Stimulated activated CD8-positive, alpha-beta memory T cell treated with anti-CD3 and anti-CD28 coated beads, Interleukin-12 subunit alpha, Interleukin-12 subunit beta, amount 100 ng/mL, for 1 hour (primary cell): ENCODE measurements at regions not wholly inside any gene's neighbourhood (a gene's known extent, or its start where the extent isn't known, plus 50 kb on each side); places are given as distances from the start of the nearest gene placed in this dataset.
"Not testable (repeated sequence)": the region's sequence is repeated elsewhere in the genome, so short reads cannot be mapped to it uniquely, and the experiment has no call there.

ENCODE experiments used
- DNase-seq: peaks from one replicate; pipeline ENCODE4 v3.0.0-alpha.2; 2020; ENCODE audit warnings: low read depth

GRCh38 chr22:22056809-22057594 lies 74.4 kb upstream of the TOP3B start:
- DNase-seq, result not testable (repeated sequence)

- not testable (repeated sequence) for DNase-seq
These were observed 70.1 kb upstream of the TOP3B start for GRCh38 chr22:22052548-22053139.

DNA sequence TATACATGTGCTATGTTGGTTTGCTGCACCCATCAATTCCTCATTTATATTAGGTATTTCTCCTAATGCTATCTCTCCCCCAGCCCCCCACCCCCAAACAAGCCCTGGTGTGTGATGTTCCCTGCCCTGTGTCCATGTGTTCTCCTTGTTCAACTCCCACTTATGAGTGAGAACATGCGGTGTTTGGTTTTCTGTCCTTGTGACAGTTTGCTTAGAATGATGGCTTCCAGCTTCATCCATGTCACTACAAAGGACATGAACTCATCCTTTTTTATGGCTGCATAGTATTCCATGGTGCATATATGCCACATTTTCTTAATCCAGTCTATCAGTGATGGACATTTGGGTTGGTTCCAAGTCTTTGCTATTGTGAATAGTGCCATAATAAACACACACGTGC lies 68.4 kb upstream of the TOP3B start:
- DNase-seq, result not testable (repeated sequence)

DNA sequence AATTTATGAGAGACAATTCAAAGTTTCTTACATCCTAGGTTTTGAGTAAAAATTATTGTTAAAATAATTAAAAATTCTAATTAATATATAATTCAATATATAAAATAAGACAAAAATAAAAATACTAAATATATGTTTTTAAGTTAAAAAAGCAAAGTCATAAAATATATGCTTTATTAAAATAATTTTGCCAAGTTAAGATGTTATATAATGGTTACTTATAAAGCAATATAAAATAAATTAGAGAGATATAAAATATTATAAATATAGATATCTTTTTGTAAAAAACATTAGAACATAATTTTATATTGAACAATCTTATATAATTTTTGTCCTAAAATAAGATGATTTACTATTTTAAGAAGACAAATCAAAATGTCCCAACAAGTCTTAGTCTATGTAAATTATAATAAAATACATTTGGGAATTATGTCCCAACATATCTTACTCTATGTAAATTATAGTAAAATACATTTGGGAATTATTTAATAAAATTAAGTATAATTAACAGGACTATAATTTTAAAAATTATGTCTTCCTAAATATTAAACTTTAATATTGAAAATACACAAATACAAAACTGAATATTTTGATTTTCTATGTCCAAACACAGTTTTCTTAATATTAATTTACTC lies 67.7 kb upstream of the TOP3B start:
- no peak for DNase-seq

DNA sequence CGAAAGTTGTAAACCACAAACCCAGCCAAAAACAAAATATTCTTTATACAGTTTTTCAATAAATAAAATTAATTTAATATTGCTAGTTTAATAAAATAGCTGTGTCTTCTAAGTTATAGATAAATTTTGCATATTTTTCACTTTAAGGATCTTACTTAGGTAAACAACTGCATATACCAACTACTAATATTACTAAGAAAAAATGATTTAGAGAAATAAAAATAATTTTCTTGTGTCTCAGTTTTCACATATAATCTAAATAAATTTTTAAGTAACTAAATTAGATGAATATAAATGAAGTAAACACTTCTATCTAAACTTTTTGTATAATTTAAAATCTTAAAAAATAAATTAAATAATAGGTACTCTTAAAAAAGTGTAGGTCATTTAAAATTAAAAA lies 67.1 kb upstream of the TOP3B start:
- no peak for DNase-seq

DNA sequence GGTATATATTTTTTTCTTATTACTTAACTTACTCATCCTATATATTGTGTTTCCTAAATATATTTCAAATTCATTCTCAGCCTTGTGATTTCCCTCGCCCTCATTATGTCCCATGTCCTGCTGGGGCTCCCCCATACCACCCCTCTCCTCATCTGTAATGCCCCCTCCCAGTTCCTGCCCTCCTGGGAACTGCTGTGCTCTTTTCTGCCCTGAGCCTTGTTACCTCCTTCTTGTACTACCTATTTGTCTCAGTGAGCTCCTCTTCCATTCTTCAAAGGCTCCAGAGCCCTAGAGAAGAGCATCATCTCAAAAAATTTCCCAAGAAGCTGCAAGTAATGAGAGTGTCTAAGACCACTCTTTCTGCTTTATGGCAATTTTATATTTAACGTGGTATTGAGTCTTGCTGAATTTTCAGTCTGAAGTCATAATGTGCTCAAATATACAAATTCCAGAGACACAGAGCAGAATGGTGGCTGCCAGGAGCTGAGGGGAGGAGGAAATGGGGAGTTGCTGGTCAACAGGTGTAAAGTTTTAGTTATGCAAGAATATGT lies 66.5 kb upstream of the TOP3B start:
- DNase-seq, result no peak

DNA sequence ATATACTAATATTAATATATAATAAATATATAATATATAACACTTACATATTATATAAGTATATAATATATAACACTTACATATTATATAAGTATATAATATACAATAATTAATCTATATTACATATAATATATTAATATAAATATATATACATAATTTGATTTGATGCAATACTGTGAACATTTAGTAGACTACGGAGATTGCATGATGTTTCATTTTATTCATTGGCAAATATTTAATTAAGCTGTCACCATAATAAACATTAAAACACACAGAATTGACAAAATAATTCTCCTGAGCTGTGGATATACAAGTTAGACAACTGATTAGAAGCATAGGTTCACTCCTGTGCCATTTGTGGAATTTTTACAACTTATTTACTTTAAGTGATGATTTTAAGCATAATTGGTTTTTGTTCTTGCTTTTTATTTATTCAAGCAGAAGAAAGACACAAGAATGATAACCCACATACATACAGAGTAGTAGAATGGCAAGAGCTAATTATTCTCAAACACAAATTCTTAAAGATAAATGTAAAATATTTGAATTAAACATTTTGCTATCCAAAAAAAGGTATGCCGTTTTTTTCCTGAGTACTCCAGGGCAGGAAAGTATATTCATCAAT lies 65.8 kb upstream of the TOP3B start:
- no peak for DNase-seq

- DNase-seq, result no peak
These were observed 65.2 kb upstream of the TOP3B start for GRCh38 chr22:22047776-22048175.

GRCh38 chr22:22047266-22047665 lies 64.7 kb upstream of the TOP3B start:
- DNase-seq, result no peak

DNA sequence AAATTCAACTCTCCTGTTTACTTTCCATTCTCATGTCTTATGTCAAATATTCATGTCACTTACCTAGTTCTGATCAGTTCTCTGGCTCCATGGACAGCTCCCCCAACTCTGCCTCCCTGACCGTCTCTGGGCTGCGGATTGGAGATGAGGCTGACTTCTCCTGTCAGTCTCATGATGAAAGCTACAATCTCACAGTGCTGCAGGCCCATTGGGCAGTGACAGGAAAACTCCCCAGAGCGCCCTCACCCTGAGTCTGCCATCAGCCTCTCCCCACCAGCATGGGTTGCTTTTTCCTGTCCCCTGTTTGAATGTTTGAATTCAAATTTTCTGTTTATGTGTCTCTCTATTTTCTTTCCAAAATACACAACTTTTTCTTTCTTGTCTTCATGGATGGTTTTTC lies 63.8 kb upstream of the TOP3B start:
- DNase-seq, result no peak

DNA sequence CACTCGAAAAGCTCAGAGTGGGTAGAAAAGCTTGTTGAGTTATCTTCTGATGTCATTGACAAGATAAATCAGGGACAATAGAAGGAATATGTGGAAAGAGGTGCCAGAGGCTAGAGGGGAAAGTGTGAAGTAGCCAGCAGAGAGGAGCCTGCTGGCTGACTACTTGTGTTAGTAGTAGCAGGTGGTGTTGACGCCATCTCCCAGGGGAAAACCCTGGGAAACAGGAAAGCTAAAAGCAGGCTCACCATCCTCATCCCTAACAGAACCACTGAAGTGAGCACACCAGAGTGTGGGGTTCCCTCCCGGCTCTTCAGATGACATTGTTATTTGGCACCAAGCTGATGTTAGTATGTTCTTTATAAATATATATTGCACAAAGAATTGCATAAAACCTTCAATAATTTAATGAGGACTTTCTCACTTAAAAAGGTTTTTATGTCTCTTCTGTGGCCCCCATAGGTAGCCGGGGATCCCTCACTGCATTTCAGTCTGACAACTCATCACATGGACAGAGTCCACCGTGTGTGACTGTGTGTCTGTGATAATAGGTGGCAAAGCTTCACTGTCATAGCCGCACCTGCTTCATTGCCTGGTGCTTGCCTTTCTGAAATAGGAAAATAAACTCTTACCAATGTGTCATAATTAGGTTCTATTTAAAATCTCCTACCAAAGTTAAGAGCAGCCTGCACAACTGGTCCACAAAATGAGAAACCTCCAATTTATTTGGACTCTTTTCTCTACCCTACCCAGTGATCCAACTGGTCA lies 63.2 kb upstream of the TOP3B start:
- DNase-seq, result no peak

- DNase-seq, result no peak
These were observed 61.6 kb upstream of the TOP3B start for GRCh38 chr22:22044153-22044552.

DNA sequence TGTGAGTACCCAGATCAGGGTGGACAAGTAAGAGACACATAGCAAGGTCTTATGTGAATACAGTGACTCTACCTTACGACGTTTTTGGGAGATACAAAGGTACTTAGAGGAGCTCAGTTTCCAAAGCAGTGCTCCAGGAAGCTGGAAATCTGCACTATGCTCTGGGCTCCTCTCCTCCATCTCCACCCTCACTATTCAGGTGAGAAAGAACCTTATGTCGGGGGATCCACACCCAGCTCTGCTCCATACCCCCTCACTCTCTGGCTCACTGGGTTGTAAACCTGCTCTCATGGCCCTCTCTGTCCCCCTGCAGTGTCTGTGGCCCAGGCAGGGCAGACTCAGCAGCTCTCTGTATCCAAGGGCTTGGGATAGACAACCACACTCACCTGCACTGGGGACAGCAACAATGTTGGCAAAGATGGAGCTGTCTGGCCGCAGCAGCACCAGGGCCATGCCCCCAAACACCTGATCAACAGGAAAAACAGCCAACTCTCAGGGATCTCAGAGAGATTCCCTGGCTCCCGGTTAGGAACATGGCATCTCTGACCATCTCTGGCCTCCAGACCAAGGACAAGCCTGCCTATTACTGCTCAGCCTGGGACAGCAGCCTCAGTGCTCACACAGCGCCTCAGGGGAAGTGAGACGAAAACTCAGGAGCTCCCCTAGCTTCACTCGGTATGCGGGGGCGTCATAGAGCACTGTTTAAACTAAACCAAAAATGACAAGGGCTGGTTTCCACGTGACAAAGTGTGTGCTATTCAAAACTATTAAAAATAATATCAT lies 60.9 kb upstream of the TOP3B start:
- DNase-seq, result no peak

- DNase-seq, result no peak
These were observed 60.2 kb upstream of the TOP3B start for GRCh38 chr22:22042599-22043295.

DNA sequence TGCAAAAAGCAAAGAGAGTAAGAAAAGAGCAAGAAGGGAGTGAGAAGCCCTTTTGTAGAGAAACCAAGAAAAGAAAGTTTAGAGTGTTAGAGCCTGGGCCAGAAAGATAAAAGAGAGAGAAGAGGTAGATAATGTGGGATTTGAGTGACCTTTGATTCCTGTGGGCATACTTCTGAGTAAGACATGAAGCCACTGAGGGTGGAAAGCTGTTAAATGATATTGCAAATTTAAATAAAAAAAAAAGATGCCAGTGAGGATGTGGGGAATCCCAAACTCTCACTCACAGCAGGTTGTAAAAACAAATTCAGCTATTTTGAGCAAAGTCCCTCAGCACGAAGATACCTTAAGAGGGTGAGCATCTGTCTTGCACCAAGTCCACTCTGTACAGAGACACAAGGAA lies 59.4 kb upstream of the TOP3B start:
- DNase-seq, result no peak

DNA sequence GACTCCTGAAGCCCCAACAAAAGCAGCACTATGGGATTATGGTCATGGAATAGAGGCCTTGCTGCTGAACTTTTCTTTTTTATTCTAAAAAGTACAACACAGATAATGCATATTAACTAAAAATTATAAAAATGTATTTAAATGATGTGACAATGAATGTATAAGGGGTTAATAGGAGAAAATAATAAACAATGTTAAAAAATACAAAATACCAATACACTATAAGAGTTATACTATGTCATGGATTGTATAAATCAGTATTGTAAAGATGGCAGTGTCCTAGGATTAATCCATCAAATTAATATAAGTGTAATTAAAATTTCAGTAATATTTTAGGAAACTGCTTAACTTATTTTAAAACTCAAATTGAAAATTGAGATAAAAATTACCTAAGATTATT lies 58.3 kb upstream of the TOP3B start:
- no peak for DNase-seq

GRCh38 chr22:22040472-22040871 lies 57.9 kb upstream of the TOP3B start:
- no peak for DNase-seq

GRCh38 chr22:22039286-22040074 lies 56.9 kb upstream of the TOP3B start:
- no peak for DNase-seq

GRCh38 chr22:22038178-22038880 lies 55.7 kb upstream of the TOP3B start:
- DNase-seq, result no peak
